ENCODE measurements at regions not wholly inside any gene's neighbourhood (a gene's known extent, or its start where the extent isn't known, plus 50 kb on each side); places are given as distances from the start of the nearest gene placed in this dataset.
"Not testable (repeated sequence)": the region's sequence is repeated elsewhere in the genome, so short reads cannot be mapped to it uniquely, and the experiment has no call there.

- no peak for DNase-seq
Observed at GRCh38 chr22:44628835-44629234, 73.2 kb upstream of the PRR5 start.

- no peak for DNase-seq
Observed at GRCh38 chr22:44628273-44628672, 73.7 kb upstream of the PRR5 start.

GRCh38 chr22:44627521-44628139 is 74.4 kb upstream of the PRR5 start:
- no peak for DNase-seq

GRCh38 chr22:44625981-44626687 is 75.9 kb upstream of the PRR5 start:
- peak; percentile 58 for DNase-seq

- no peak for DNase-seq
Observed at GRCh38 chr22:44625421-44625760, 76.6 kb upstream of the PRR5 start.

- no peak for DNase-seq
Observed at GRCh38 chr22:44624689-44625420, 77.1 kb upstream of the PRR5 start.

- no peak for DNase-seq
Observed at GRCh38 chr22:44623771-44624510, 78.1 kb upstream of the PRR5 start.

DNA sequence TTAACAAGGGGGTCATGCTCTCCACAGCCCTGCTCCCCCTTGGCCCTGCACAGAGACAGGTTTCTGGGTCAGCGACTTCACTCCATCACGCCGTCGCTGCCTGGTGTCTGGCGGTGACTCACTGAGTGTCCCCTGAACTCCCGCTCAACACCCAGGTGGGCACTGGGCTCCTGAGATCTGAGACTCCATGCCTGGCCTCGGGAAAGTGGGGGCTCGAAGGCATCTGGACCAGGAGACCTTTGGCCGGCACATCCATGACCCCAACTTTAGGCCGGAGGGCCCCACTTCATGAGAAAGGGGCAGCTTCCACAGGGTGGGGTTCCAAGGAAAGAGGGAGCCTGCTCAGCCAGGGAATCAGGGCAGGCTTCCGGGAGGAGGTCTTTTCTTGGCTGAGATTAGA is 79.3 kb upstream of the PRR5 start:
- no peak for DNase-seq

DNA sequence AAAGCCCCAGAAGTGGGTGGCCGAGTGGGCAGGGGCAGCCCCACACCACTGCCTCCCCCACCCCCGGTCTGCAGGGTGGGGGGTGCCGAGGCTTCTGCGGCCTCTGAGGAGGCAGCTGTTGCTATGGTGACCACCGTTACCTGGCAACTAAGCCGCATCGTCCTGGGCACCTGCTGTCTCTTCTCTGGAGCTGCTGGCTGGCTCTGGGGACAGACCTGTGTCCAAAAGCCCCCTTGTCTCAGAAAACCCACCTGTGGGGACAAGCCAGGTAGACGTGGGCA is 79.9 kb upstream of the PRR5 start:
- no peak for DNase-seq

DNA sequence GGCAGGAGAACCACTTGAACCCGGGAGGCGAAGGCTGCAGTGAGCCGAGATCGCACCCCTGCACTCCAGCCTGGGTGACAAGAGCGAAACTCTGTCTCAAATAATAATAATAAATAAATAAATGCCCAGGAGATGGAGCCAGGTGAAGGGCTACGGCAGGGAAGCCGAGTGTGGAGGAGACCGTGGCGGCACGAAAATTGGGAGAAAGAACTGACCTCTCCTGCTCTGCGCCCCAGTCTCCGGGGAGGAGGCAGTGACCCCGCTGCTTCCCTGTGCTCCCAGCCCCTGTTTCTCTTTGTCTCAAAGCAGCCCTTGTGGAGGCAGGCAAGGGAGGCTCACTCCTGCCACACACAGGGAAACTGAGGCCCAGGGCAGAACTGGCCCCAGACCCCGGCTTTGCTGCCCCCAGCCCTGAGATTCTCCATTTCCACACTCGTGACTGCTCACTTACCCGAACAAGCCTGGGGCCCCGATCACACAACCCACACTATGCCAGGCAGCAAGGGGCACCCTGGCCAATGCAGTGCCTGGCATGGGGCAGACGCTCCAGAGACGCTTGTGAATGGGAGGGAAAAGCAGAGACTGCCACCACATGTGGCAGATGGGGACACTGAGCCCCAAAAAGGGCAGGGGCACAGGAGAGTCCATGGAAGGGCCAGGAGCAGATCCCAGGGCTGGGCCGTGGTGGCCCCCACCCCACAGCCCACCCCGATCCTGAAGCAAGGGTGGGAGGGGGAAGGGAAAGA is 80.4 kb upstream of the PRR5 start:
- no peak for DNase-seq

DNA sequence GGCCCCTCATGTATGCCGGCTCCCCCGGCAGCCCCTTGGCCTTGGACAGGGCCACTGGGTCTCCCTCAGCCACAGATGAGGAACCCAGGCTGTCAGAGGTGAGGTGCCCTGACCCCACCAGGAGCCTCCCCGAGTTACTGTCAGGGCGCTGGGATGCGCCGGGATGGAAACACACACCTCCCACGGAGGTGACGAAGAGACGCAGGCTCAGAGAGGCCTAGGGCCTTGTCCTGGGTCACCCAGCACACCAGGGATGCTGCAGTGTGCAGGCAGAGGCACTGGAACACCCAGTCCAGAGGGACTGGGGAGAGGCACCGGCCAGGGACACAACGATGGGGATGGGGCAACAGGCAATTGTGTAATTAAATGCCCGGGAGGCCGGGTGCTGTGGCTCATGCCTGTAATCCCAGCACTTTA is 81.2 kb upstream of the PRR5 start:
- no peak for DNase-seq

- DNase-seq = peak; percentile 86
Observed at GRCh38 chr22:44620129-44620840, 81.7 kb upstream of the PRR5 start.

DNA sequence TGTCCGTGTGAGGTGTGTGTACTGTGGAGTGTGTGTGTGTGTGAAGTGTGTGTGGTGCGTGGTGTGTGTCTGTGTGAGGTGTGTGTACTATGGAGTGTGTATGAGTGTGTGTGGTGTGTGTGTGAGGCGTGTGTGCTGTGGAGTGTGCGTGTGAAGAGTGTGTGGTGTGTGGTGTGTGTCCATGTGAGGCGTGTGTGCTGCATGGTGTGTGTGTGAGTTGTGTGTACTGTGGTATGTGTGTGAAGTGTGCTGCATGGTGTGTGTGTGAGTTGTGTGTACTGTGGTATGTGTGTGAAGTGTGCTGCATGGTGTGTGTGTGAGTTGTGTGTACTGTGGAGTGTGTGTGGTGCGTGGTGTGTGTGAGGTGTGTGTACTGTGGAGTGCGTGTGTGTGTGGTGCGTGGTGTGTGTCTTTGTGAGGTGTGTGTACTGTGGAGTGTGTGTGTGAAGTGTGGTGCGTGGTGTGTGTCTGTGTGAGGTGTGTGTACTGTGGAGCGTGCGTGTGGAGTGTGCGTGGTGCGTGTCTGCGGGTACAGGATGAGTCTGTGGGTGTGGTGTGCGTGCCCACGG is 82.4 kb upstream of the PRR5 start:
- DNase-seq = not testable (repeated sequence)

GRCh38 chr22:44618910-44619309 is 83.1 kb upstream of the PRR5 start:
- DNase-seq = not testable (repeated sequence)

- no peak for DNase-seq
Observed at GRCh38 chr22:44618400-44618799, 83.6 kb upstream of the PRR5 start.

GRCh38 chr22:44617828-44618227 is 84.2 kb upstream of the PRR5 start:
- DNase-seq = no peak

DNA sequence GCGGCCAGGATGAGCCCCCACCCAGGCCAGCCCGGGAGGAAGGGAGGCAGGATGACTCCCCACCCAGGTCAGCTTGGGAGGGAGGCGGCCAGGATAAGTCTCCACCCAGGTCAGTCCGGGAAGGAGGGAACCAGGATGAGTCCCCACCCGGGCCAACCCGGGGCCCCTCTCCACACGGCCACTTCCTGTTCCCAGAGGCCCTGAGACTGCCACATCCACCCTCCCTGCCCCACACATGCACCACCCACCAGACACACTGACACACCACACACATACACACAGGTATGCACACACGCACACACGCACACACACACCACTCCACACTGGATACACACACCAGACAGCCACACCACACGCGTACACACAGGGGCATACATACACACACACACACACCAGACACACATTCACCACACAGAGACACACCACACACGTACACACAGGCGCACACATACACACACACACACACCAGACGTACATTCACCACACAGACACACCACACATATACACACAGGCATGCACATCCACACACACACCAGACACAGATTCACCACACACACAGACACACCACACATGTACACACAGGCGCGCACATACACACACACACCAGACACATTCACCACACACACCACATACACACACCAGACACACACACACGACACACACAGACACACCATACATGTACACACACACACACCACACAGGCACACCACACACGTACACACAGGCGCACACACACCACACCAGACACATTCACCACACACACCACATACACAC is 84.9 kb upstream of the PRR5 start:
- no peak for DNase-seq

DNA sequence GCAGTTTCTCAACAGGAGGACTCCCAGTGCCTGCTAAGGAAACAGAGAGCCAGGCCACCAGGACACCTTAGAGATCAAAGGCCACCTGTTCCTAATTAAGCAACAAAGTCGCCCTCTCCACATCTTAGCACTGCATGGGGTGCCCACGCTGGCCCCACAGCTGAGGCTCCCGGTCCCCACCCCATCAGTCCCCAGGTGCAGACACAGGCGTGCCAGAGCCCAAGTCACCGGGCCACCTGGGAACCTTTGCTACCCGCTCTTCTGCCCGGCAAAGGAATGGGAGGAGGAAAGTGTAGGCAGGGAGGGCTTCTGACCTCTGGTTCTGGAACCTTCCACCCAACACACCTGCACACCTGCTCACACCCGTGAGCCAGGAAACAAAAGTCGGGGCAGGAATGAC is 85.5 kb upstream of the PRR5 start:
- no peak for DNase-seq

- DNase-seq = no peak
Observed at GRCh38 chr22:44615602-44616180, 86.3 kb upstream of the PRR5 start.

GRCh38 chr22:44615146-44615545 is 86.9 kb upstream of the PRR5 start:
- no peak for DNase-seq

Data from renal pelvis (tissue), 1 donor.